CD8-positive, alpha-beta memory T cell (primary cell): ENCODE measurements at regions not wholly inside any gene's neighbourhood (a gene's known extent, or its start where the extent isn't known, plus 50 kb on each side); places are given as distances from the start of the nearest gene placed in this dataset.

Experiments used
- CTCF ChIA-PET: fragments of 350-600 bp; sonication (Branson Sonifier 250); formaldehyde crosslinking; loops from one replicate; lab custom pipeline; 2021; ENCODE audit warnings: antibody characterized with exemption; lab: Charles Lee
- POLR2A ChIA-PET: fragments of 350-600 bp; sonication (Branson Sonifier 250); formaldehyde crosslinking; loops from one replicate; lab custom pipeline; 2021; ENCODE audit warnings: antibody characterized with exemption; lab: Charles Lee
- DNase-seq, 5 donors: peaks; one replicate each; pipeline versions ENCODE4 v3.0.0 to v3.0.0-alpha.2; 2020 to 2022; ENCODE audit warnings: mixed read lengths in 1 of 5
- H3K27ac ChIP-seq: one replicate; pipeline ENCODE4 v1.7.0; 2013; ENCODE audit warnings: low read depth, mild to moderate bottlenecking, low read length, moderate library complexity
- H3K27me3 ChIP-seq: 2 replicates; pipeline ENCODE4 v1.7.0; 2013; ENCODE audit warnings: low read length, mild to moderate bottlenecking; ENCODE audit not compliant: insufficient read depth, poor library complexity, severe bottlenecking
- H3K36me3 ChIP-seq: 2 replicates; pipeline ENCODE4 v1.7.0; 2013; ENCODE audit warnings: mild to moderate bottlenecking, low read length, moderate library complexity; ENCODE audit not compliant: insufficient read depth
- H3K4me1 ChIP-seq: 2 replicates; pipeline ENCODE4 v1.7.0; 2013; ENCODE audit warnings: mild to moderate bottlenecking, low read length, moderate library complexity; ENCODE audit not compliant: insufficient read depth
- H3K4me3 ChIP-seq: 2 replicates; pipeline ENCODE4 v1.7.0; 2013; ENCODE audit warnings: mild to moderate bottlenecking, low read length
- H3K9me3 ChIP-seq: 2 replicates; pipeline ENCODE4 v1.7.0; 2013; ENCODE audit warnings: mild to moderate bottlenecking, low read length
- H3K27ac Mint-ChIP-seq, 8 donors: one replicate each; pipeline ENCODE4 v1.8.0; 2020 to 2021; ENCODE audit warnings: mixed read lengths in 8 of 8, mild to moderate bottlenecking in 6 of 8, inconsistent platforms in 3 of 8, moderate library complexity in 3 of 8
- H3K27me3 Mint-ChIP-seq, 2 donors: one replicate each; pipeline ENCODE4 v1.8.0; 2020 to 2021; ENCODE audit warnings: mixed read lengths in 2 of 2, mild to moderate bottlenecking in 1 of 2, moderate library complexity in 1 of 2
- H3K36me3 Mint-ChIP-seq, 3 donors: one replicate each; pipeline ENCODE4 v1.8.0; 2020 to 2021; ENCODE audit warnings: mixed read lengths in 3 of 3, inconsistent platforms in 1 of 3, mild to moderate bottlenecking in 1 of 3
- H3K4me1 Mint-ChIP-seq, 3 donors: one replicate each; pipeline ENCODE4 v1.8.0; 2020 to 2021; ENCODE audit warnings: mixed read lengths in 3 of 3, inconsistent platforms in 1 of 3, mild to moderate bottlenecking in 1 of 3
- H3K4me3 Mint-ChIP-seq, 7 donors: one replicate each; pipeline ENCODE4 v1.8.0; 2020 to 2021; ENCODE audit warnings: mixed read lengths in 7 of 7, mild to moderate bottlenecking in 6 of 7, moderate library complexity in 4 of 7, inconsistent platforms in 2 of 7
- H3K9me3 Mint-ChIP-seq, 5 donors: one replicate each; pipeline ENCODE4 v1.8.0; 2020 to 2022; ENCODE audit warnings: mixed read lengths in 5 of 5, mild to moderate bottlenecking in 3 of 5, moderate library complexity in 2 of 5, inconsistent platforms in 1 of 5

- Mint-ChIP-seq H3K27me3 (peaks cover 0 to 3% of the 10 kb centered on the region in 2 donors), H3K9me3 (no peaks in the 10 kb centered on the region), H3K4me3 (no peak overlapping the region), H3K4me1 (no peaks in the 10 kb centered on the region), H3K27ac (no peak overlapping the region), H3K36me3 (no peaks in the 10 kb centered on the region)
- Histone ChIP-seq H3K27me3 (no peaks in the 10 kb centered on the region), H3K4me1 (no peaks in the 10 kb centered on the region), H3K4me3 (no peak overlapping the region), H3K27ac (no peak overlapping the region), H3K9me3 (no peaks in the 10 kb centered on the region), H3K36me3 (no peaks in the 10 kb centered on the region)
- DNase-seq, result no peak
- CTCF ChIA-PET, result no interaction called here
- POLR2A ChIA-PET, result no interaction called here
Observed at GRCh38 chrX:124467202-124467601, 120.8 kb downstream of the SH2D1A start.

- no peak overlapping the region for H3K27ac Mint-ChIP-seq
- no peak for DNase-seq
- Histone ChIP-seq H3K27me3 (no peaks in the 10 kb centered on the region), H3K9me3 (no peaks in the 10 kb centered on the region), H3K4me3 (no peak overlapping the region), H3K4me1 (no peaks in the 10 kb centered on the region), H3K27ac (no peak overlapping the region), H3K36me3 (no peaks in the 10 kb centered on the region)
- H3K4me3 Mint-ChIP-seq, result no peak overlapping the region
- H3K36me3 Mint-ChIP-seq, result no peaks in the 10 kb centered on the region
- no peaks in the 10 kb centered on the region for H3K9me3 Mint-ChIP-seq
- no peaks in the 10 kb centered on the region for H3K4me1 Mint-ChIP-seq
- ChIA-PET POLR2A (no interaction called here), CTCF (no interaction called here)
- H3K27me3 Mint-ChIP-seq, result peaks cover 0 to 13% of the 10 kb centered on the region in 2 donors
Observed at GRCh38 chrX:124475358-124475757, 129.0 kb downstream of the SH2D1A start.

- CTCF ChIA-PET, result no interaction called here
- no peaks in the 10 kb centered on the region for H3K4me1 ChIP-seq
Observed at GRCh38 chrX:124476562-124476961, 130.2 kb downstream of the SH2D1A start.

GRCh38 chrX:124478046-124478445 is 131.7 kb downstream of the SH2D1A start:
- ChIA-PET POLR2A (no interaction called here), CTCF (no interaction called here)
- no peaks in the 10 kb centered on the region for H3K4me1 ChIP-seq
- H3K4me3 Mint-ChIP-seq, result no peak overlapping the region
- H3K27me3 ChIP-seq, result no peaks in the 10 kb centered on the region
- no peak overlapping the region for H3K27ac ChIP-seq
- H3K27me3 Mint-ChIP-seq, result peaks cover 0 to 10% of the 10 kb centered on the region in 2 donors
- no peak overlapping the region for H3K4me3 ChIP-seq
- H3K27ac Mint-ChIP-seq, result no peak overlapping the region
- no peaks in the 10 kb centered on the region for H3K4me1 Mint-ChIP-seq
- no peak for DNase-seq
- no peaks in the 10 kb centered on the region for H3K9me3 ChIP-seq
- no peaks in the 10 kb centered on the region for H3K36me3 ChIP-seq
- no peaks in the 10 kb centered on the region for H3K36me3 Mint-ChIP-seq
- H3K9me3 Mint-ChIP-seq, result no peaks in the 10 kb centered on the region

More at GRCh38 chrX:124476562-124476961, 130.2 kb downstream of the SH2D1A start:
- Histone ChIP-seq H3K27me3 (no peaks in the 10 kb centered on the region), H3K4me3 (no peak overlapping the region), H3K27ac (no peak overlapping the region), H3K36me3 (no peaks in the 10 kb centered on the region), H3K9me3 (no peaks in the 10 kb centered on the region)
- no peak overlapping the region for H3K27ac Mint-ChIP-seq
- no peaks in the 10 kb centered on the region for H3K4me1 Mint-ChIP-seq
- POLR2A ChIA-PET, result no interaction called here
- no peaks in the 10 kb centered on the region for H3K9me3 Mint-ChIP-seq
- no peak overlapping the region for H3K4me3 Mint-ChIP-seq
- H3K27me3 Mint-ChIP-seq, result peaks cover 0 to 13% of the 10 kb centered on the region in 2 donors
- no peak for DNase-seq
- H3K36me3 Mint-ChIP-seq, result no peaks in the 10 kb centered on the region

GRCh38 chrX:124488412-124489161 is 142.2 kb downstream of the SH2D1A start:
- Histone ChIP-seq H3K9me3 (no peaks in the 10 kb centered on the region), H3K36me3 (no peaks in the 10 kb centered on the region), H3K27ac (no peak overlapping the region), H3K4me1 (no peaks in the 10 kb centered on the region), H3K27me3 (no peaks in the 10 kb centered on the region), H3K4me3 (no peak overlapping the region)
- Mint-ChIP-seq H3K4me1 (no peaks in the 10 kb centered on the region), H3K4me3 (no peak overlapping the region), H3K27me3 (peaks cover 0 to 5% of the 10 kb centered on the region in 2 donors), H3K9me3 (no peaks in the 10 kb centered on the region), H3K27ac (no peak overlapping the region), H3K36me3 (no peaks in the 10 kb centered on the region)
- ChIA-PET CTCF (no interaction called here), POLR2A (no interaction called here)
- no peak for DNase-seq

GRCh38 chrX:124493984-124494383 is 147.6 kb downstream of the SH2D1A start:
- ChIA-PET CTCF (no interaction called here), POLR2A (no interaction called here)
- no peak overlapping the region for H3K27ac ChIP-seq
- Mint-ChIP-seq H3K27me3 (peaks cover 0 to 3% of the 10 kb centered on the region in 2 donors), H3K36me3 (no peaks in the 10 kb centered on the region), H3K4me3 (no peak overlapping the region), H3K9me3 (peaks cover 0 to 2% (median 0%) of the 10 kb centered on the region in 5 donors), H3K27ac (no peak overlapping the region), H3K4me1 (no peaks in the 10 kb centered on the region)
- no peak for DNase-seq
- no peak overlapping the region for H3K4me3 ChIP-seq
- H3K4me1 ChIP-seq, result no peaks in the 10 kb centered on the region
- no peaks in the 10 kb centered on the region for H3K36me3 ChIP-seq
- no peaks in the 10 kb centered on the region for H3K9me3 ChIP-seq
- H3K27me3 ChIP-seq, result no peaks in the 10 kb centered on the region

GRCh38 chrX:124497386-124497785 is 151.0 kb downstream of the SH2D1A start:
- Histone ChIP-seq H3K36me3 (no peaks in the 10 kb centered on the region), H3K4me1 (no peaks in the 10 kb centered on the region), H3K4me3 (no peak overlapping the region), H3K27ac (no peak overlapping the region), H3K27me3 (no peaks in the 10 kb centered on the region), H3K9me3 (no peaks in the 10 kb centered on the region)
- Mint-ChIP-seq H3K27me3 (no peaks in the 10 kb centered on the region), H3K36me3 (no peaks in the 10 kb centered on the region), H3K4me3 (no peak overlapping the region), H3K4me1 (peaks cover 0 to 3% (median 0%) of the 10 kb centered on the region in 3 donors), H3K27ac (no peak overlapping the region), H3K9me3 (peaks cover 0 to 2% (median 0%) of the 10 kb centered on the region in 5 donors)
- DNase-seq, result no peak
- ChIA-PET POLR2A (no interaction called here), CTCF (no interaction called here)

- Mint-ChIP-seq H3K4me1 (peaks cover 0 to 3% (median 0%) of the 10 kb centered on the region in 3 donors), H3K27ac (no peak overlapping the region), H3K27me3 (no peaks in the 10 kb centered on the region), H3K4me3 (no peak overlapping the region), H3K9me3 (no peaks in the 10 kb centered on the region), H3K36me3 (no peaks in the 10 kb centered on the region)
- ChIA-PET POLR2A (no interaction called here), CTCF (no interaction called here)
- no peaks in the 10 kb centered on the region for H3K27me3 ChIP-seq
- no peaks in the 10 kb centered on the region for H3K4me1 ChIP-seq
- H3K4me3 ChIP-seq, result no peak overlapping the region
- H3K36me3 ChIP-seq, result no peaks in the 10 kb centered on the region
- no peak for DNase-seq
- H3K9me3 ChIP-seq, result no peaks in the 10 kb centered on the region
- no peak overlapping the region for H3K27ac ChIP-seq
Observed at GRCh38 chrX:124501586-124501985, 155.2 kb downstream of the SH2D1A start.
